Large intestine (tissue), 3 donors: ENCODE measurements at regions not wholly inside any gene's neighbourhood (a gene's known extent, or its start where the extent isn't known, plus 50 kb on each side); places are given as distances from the start of the nearest gene placed in this dataset.
"Not testable (repeated sequence)": the region's sequence is repeated elsewhere in the genome, so short reads cannot be mapped to it uniquely, and the experiment has no call there.

Source experiments
- DNase-seq, 2 donors: peaks; one replicate each; pipeline versions ENCODE4 v3.0.0 to v3.0.0-alpha.2; 2013
- H3K27ac ChIP-seq: one replicate; pipeline ENCODE4 v1.5.1; 2013; ENCODE audit warnings: low read length
- H3K27me3 ChIP-seq: 2 replicates; pipeline ENCODE4 v1.6.1; 2013; ENCODE audit warnings: low read length; ENCODE audit not compliant: control insufficient read depth, insufficient read depth
- H3K36me3 ChIP-seq: 2 replicates; pipeline ENCODE4 v1.6.1; 2013; ENCODE audit warnings: low read length; ENCODE audit not compliant: control insufficient read depth, insufficient read depth
- H3K4me1 ChIP-seq: one replicate; pipeline ENCODE4 v1.6.1; 2013; ENCODE audit warnings: low read length; ENCODE audit not compliant: control insufficient read depth, insufficient read depth
- H3K4me3 ChIP-seq: one replicate; pipeline ENCODE4 v1.5.1; 2013; ENCODE audit warnings: low read length
- H3K9me3 ChIP-seq: one replicate; pipeline ENCODE4 v1.6.1; 2013; ENCODE audit warnings: mild to moderate bottlenecking, low read depth, low read length, moderate library complexity; ENCODE audit not compliant: control insufficient read depth
- WGBS: methylation state at CpG from one replicate; pipeline ENCODE4 v1.1.5; 2013; ENCODE audit warnings: low lambda C conversion rate; ENCODE audit not compliant: insufficient coverage; 5-methylcytosine and 5-hydroxymethylcytosine counted together

GRCh38 chr6:27778625-27779417 is 133.4 kb downstream of the OR2B2 start:
- no peak overlapping the region for H3K27ac ChIP-seq
- no peak overlapping the region for H3K4me3 ChIP-seq
- no peaks in the 10 kb centered on the region for H3K9me3 ChIP-seq
- no peaks in the 10 kb centered on the region for H3K36me3 ChIP-seq
- H3K27me3 ChIP-seq = no peaks in the 10 kb centered on the region
- WGBS = 92% methylated on average over 2 of the region's 7 CpGs
- H3K4me1 ChIP-seq = peaks cover 19% of the 10 kb centered on the region
- DNase-seq = no peak

DNA sequence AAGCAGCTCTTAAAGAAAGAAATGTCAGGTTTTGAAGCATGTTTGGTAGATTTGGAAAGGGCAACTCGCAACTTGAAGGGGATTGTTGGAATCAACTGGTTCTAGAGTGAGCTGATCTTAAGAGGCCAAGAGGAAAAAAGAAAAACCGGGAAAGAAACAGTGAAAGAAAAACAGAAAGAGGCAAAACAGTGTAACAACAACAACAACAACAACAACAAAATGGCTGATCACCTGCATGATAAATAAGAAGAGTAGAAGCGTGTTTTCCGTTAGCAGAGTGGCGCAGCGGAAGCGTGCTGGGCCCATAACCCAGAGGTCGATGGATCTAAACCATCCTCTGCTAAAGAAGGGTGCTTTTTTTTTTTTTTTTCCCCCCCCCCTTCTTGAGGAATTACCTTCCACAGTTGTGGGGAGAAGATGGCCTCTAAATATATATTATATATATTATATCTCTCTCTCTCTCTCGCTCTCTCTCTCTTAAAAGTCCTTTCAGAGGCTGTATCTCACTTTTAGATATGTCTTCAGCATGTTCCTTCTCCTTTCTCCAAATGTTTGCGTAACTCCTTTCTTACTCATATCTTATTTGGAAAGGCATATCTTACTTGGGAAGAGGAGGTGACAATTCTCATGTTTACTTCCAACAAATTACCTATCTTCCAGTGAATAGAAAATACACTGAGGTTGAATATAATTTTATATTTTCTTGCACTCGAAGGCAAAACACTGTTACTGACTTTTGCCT is 134.4 kb downstream of the OR2B2 start:
- H3K4me1 ChIP-seq = peaks cover 22% of the 10 kb centered on the region
- no peaks in the 10 kb centered on the region for H3K9me3 ChIP-seq
- H3K27ac ChIP-seq = no peak overlapping the region
- no peaks in the 10 kb centered on the region for H3K36me3 ChIP-seq
- no peak overlapping the region for H3K4me3 ChIP-seq
- no peaks in the 10 kb centered on the region for H3K27me3 ChIP-seq
- DNase-seq = no peak
- WGBS = 90% methylated on average over 3 of the region's 11 CpGs

DNA sequence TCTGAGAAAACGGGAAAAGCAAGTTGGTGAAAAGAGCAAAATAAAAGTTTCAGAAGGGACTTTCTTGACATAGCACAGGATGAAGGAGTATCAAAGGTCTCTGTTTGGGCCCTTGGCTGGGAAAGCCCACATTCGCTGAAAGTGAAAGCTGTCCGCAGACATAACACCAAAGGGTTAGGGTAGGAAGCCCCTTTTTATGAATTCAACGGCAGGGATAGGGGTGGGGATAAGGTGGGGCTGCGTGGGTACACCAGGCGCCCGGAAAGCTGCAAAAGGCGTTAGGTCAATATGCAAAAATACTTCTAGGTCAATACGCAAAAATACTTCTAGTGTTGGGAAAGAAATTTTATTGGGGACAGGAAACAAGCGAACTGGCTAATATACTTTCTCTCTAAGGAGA is 135.1 kb downstream of the OR2B2 start:
- H3K27me3 ChIP-seq = no peaks in the 10 kb centered on the region
- H3K27ac ChIP-seq = no peak overlapping the region
- 91% methylated on average over 6 of the region's 10 CpGs for WGBS
- peaks cover 24% of the 10 kb centered on the region for H3K4me1 ChIP-seq
- no peak overlapping the region for H3K4me3 ChIP-seq
- no peak for DNase-seq
- H3K36me3 ChIP-seq = no peaks in the 10 kb centered on the region
- no peaks in the 10 kb centered on the region for H3K9me3 ChIP-seq

DNA sequence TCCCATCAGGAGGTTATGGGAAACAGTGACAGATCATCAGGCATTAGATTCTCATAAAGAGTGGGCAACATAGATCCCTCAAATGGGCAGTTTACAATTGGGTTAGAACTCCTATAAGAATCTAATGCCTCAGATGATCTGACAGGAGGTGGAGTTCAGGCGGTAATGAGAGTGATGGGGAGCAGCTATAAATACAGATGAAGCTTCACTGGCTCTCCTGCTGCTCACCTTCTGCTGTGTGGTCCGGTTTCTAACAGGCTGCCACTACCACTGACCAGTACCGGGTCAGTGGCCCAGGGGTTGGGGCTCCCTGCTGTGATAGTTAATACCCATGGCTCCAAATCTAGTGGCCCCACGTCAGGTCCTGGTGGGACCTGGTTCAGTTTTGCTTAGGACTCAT is 135.7 kb downstream of the OR2B2 start:
- Histone ChIP-seq H3K36me3 (no peaks in the 10 kb centered on the region), H3K4me3 (no peak overlapping the region), H3K27me3 (no peaks in the 10 kb centered on the region), H3K27ac (no peak overlapping the region), H3K4me1 (peaks cover 29% of the 10 kb centered on the region), H3K9me3 (no peaks in the 10 kb centered on the region)
- WGBS = no CpG with 5 or more reads among the region's 4 CpGs
- DNase-seq = no peak

GRCh38 chr6:27775796-27776184 is 136.4 kb downstream of the OR2B2 start:
- peak in 1 of 2 donors; percentile 68 for DNase-seq
- Histone ChIP-seq H3K4me1 (peaks cover 33% of the 10 kb centered on the region), H3K27me3 (no peaks in the 10 kb centered on the region), H3K9me3 (no peaks in the 10 kb centered on the region), H3K36me3 (no peaks in the 10 kb centered on the region), H3K4me3 (no peak overlapping the region), H3K27ac (no peak overlapping the region)
- WGBS = 60% methylated on average over 1 of the region's 9 CpGs

DNA sequence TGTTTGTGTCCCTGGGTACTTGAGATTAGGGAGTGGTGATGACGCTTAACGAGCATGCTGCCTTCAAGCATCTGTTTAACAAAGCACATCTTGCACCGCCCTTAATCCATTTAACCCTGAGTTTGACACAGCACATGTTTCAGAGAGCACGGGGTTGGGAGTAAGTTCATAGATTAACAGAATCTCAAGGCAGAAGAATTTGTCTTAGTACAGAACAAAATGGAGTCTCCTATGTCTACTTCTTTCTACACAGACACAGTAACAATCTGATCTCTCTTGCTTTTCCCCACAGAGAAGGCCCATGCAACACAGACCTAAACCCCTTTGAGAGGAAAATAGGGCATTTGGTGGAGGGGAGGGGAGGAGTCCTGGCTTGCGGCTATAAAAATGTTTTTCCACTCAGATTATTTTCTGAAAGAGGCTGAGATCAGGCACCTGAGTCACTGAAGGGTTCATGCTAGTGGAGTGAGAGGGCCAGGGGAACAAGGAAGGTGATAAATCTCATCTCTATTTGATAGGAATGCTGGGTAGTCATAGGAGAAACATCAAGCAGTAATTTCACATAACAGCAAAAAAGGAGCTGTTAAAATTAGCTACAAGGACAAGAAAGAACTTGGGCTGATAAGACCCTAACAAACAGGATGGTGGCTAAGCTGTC is 136.9 kb downstream of the OR2B2 start:
- not testable (repeated sequence) for H3K27me3 ChIP-seq, H3K9me3 ChIP-seq, DNase-seq, H3K36me3 ChIP-seq, H3K27ac ChIP-seq, H3K4me3 ChIP-seq
- whole genome bisulfite sequencing = no CpG with 5 or more reads among the region's 5 CpGs
- H3K4me1 ChIP-seq = peaks cover 33% of the 10 kb centered on the region

GRCh38 chr6:27774264-27774600 is 138.0 kb downstream of the OR2B2 start:
- Histone ChIP-seq H3K4me1 (peaks cover 33% of the 10 kb centered on the region), H3K27ac (peak overlapping the region; percentile 81)
- peak in 1 of 2 donors; percentile 39 for DNase-seq
- not testable (repeated sequence) for H3K27me3 ChIP-seq, H3K4me3 ChIP-seq, H3K36me3 ChIP-seq, H3K9me3 ChIP-seq
- WGBS = no CpG with 5 or more reads among the region's 8 CpGs

DNA sequence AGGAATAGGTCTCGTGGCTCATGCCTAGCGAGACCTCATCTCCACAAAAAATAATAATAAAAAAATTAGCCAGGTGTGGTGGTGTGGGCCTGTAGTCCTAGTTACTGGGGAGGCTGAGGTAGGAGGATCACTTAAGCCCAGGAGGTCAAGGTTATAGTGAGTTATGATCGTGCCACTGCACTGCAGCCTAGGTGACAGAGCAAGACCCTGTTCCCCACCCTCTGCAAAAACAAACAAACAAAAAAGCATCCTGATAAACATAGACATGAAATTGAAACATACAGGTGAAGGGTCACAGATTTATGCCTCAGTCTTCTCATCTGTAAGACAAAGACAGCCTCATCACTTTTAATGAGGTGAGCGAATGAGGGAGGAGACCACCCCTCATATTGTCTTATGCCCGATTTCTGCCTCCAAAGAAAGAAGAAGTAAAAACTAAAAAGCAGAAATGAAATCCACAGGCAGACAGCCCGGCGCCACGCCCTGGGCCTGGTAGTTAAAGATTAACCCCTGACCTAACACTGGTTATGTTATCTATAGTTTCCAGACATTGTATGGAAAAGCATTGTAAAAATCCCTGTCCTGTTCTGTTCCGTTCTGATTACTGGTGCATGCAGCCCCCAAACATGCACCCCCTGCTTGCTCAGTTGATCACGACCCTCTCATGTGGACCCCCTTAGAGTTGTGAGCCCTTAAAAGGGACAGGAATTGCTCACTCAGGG is 138.5 kb downstream of the OR2B2 start:
- H3K36me3 ChIP-seq, H3K9me3 ChIP-seq, H3K27me3 ChIP-seq, H3K4me3 ChIP-seq: not testable (repeated sequence)
- WGBS = no CpG with 5 or more reads among the region's 10 CpGs
- Histone ChIP-seq H3K27ac (peak overlapping the region; percentile 81), H3K4me1 (peaks cover 33% of the 10 kb centered on the region)
- DNase-seq = peak in 1 of 2 donors; percentile 71

GRCh38 chr6:27772261-27773001 is 139.8 kb downstream of the OR2B2 start:
- Histone ChIP-seq H3K9me3 (no peaks in the 10 kb centered on the region), H3K4me3 (peak overlapping the region; percentile 10), H3K4me1 (peaks cover 33% of the 10 kb centered on the region), H3K27me3 (no peaks in the 10 kb centered on the region), H3K36me3 (no peaks in the 10 kb centered on the region), H3K27ac (peak overlapping the region; percentile 81)
- peak; percentile 89 to 94 for DNase-seq
- WGBS = no CpG with 5 or more reads among the region's 33 CpGs
